PC-3 (cell line): ENCODE measurements at regions not wholly inside any gene's neighbourhood (a gene's known extent, or its start where the extent isn't known, plus 50 kb on each side); places are given as distances from the start of the nearest gene placed in this dataset.

Source experiments
- ATAC-seq: fragments of 200-7000 bp; cut with Tn5 transposase; 2 replicates; pipeline ENCODE4 v1.9.1; 2020; ENCODE audit warnings: mild to moderate bottlenecking, moderate library complexity
- BruUV-seq: library from RNA; stranded (reverse); fragments of 400-500 nt; replicated peaks from 2 replicates; lab custom pipeline; 2021; lab: Mats Ljungman, UMichigan
- CTCF ChIA-PET: fragments of 300-600 bp; sonication (Branson Sonifier 250); formaldehyde crosslinking; loops from one replicate; lab custom pipeline; 2022; ENCODE audit warnings: antibody characterized with exemption; lab: Charles Lee
- POLR2A ChIA-PET: fragments of 300-600 bp; sonication (Branson Sonifier 250); formaldehyde crosslinking; loops from one replicate; lab custom pipeline; 2022; ENCODE audit warnings: antibody characterized with exemption; ENCODE audit not compliant: unreplicated experiment; lab: Charles Lee
- DNase-seq: peaks from one replicate; pipeline ENCODE4 v3.0.0-alpha.2; 2015
- H2AFZ ChIP-seq: fragments of 300-600 bp; sonication (generic); 2 replicates; pipeline ENCODE4 v1.6.0; 2016; ENCODE audit warnings: antibody characterized with exemption, low read length
- H3F3A ChIP-seq: fragments of 300-600 bp; sonication (generic); one replicate; pipeline ENCODE4 v1.6.0; 2017; ENCODE audit warnings: antibody characterized with exemption, low read length, control low read depth, mild to moderate bottlenecking; ENCODE audit not compliant: unreplicated experiment
- H3K27ac ChIP-seq: fragments of 300-600 bp; sonication (generic); 2 replicates; pipeline ENCODE4 v1.5.1; 2016; ENCODE audit warnings: mild to moderate bottlenecking, low read length
- H3K27me3 ChIP-seq: fragments of 300-600 bp; sonication (generic); 2 replicates; pipeline ENCODE4 v1.6.1; 2016; ENCODE audit warnings: low read length, mixed read lengths
- H3K36me3 ChIP-seq: fragments of 300-600 bp; sonication (generic); 2 replicates; pipeline ENCODE4 v1.6.1; 2016; ENCODE audit warnings: low read depth, mixed run types, low read length, mixed read lengths
- H3K4me1 ChIP-seq: fragments of 300-600 bp; sonication (generic); 2 replicates; pipeline ENCODE4 v1.5.1; 2016; ENCODE audit warnings: low read length; ENCODE audit not compliant: insufficient read depth
- H3K4me2 ChIP-seq: fragments of 300-600 bp; sonication (generic); 2 replicates; pipeline ENCODE4 v1.6.0; 2016; ENCODE audit warnings: low read length
- H3K4me3 ChIP-seq: fragments of 300-600 bp; sonication (generic); 2 replicates; pipeline ENCODE4 v1.5.1; 2016; ENCODE audit warnings: mild to moderate bottlenecking, low read length, mixed read lengths
- H3K79me2 ChIP-seq: fragments of 300-600 bp; sonication (generic); 2 replicates; pipeline ENCODE4 v1.6.1; 2017; ENCODE audit warnings: low read length, mixed read lengths
- H3K9ac ChIP-seq: fragments of 300-600 bp; sonication (generic); 2 replicates; pipeline ENCODE4 v1.6.0; 2016; ENCODE audit warnings: mild to moderate bottlenecking, low read length
- H3K9me2 ChIP-seq: fragments of 300-600 bp; sonication (generic); replicated peaks from 2 replicates; pipeline ENCODE4 v1.6.1; 2016; ENCODE audit warnings: mixed run types, low read length, mixed read lengths
- H3K9me3 ChIP-seq: fragments of 300-600 bp; sonication (generic); 2 replicates; pipeline ENCODE4 v1.6.1; 2016; ENCODE audit warnings: low read length, mixed read lengths
- H4K20me1 ChIP-seq: fragments of 300-600 bp; sonication (generic); 2 replicates; pipeline ENCODE4 v1.6.1; 2016; ENCODE audit warnings: low read length, mixed read lengths
- EZH2 ChIP-seq: fragments of 300-600 bp; sonication (generic); IDR thresholded peaks from one replicate; pipeline ENCODE4 v1.6.1; 2017; ENCODE audit warnings: antibody characterized with exemption, mild to moderate bottlenecking, low read length; ENCODE audit not compliant: unreplicated experiment
- EZH2phosphoT487 ChIP-seq: fragments of 300-600 bp; sonication (generic); IDR thresholded peaks from 2 replicates; pipeline ENCODE4 v1.6.1; 2018; ENCODE audit warnings: mild to moderate bottlenecking, antibody characterized with exemption, low read length, borderline replicate concordance
- intact Hi-C: fragments of 100-400 bp; cut with micrococcal nuclease; formaldehyde crosslinking; loops from 2 replicates; pipeline ENCODE4 v1.9.0; 2023
- TF ChIP-seq, protein P1 (sequence below): fragments of 300-600 bp; sonication (generic); conservative IDR thresholded peaks from 2 replicates; pipeline ENCODE4 v1.5.1; 2017; ENCODE audit warnings: antibody characterized with exemption, low read depth, mild to moderate bottlenecking, low read length

DNA sequence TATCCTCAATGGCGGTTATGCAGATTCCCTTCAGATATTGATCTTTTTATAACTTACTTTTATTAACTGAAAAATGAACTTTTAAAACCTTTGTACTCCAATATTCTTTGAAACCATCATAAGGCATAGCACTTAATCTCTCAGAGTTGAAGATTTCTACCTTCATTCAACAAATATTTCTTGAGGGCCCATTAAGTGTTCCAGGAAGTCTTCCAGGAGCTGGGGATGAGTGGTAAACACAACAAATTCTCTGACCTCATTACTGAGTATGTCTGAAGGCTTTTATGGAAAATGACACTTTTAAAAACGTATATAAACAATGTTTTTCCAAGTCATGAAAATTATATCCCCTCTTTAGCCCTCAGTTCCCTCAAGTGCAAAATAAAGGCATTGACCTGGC, 575.3 kb upstream of the IL12A start:
- ATAC-seq (no peak), DNase-seq (no peak)
- Histone ChIP-seq H3K9me3 (no peaks in the 10 kb centered on the region), H3K27me3 (no peaks in the 10 kb centered on the region), H3K36me3 (no peaks in the 10 kb centered on the region), H3F3A (no peaks in the 10 kb centered on the region), H3K27ac (no peak overlapping the region), H3K79me2 (no peaks in the 10 kb centered on the region), H3K9me2 (no peaks in the 10 kb centered on the region), H3K4me1 (no peaks in the 10 kb centered on the region), H3K4me3 (no peak overlapping the region), H4K20me1 (no peaks in the 10 kb centered on the region), H3K9ac (no peak overlapping the region), H2AFZ (no peak overlapping the region), H3K4me2 (no peak overlapping the region)
- POLR2A ChIA-PET: no interaction called here
- TF ChIP-seq, protein P1, sequence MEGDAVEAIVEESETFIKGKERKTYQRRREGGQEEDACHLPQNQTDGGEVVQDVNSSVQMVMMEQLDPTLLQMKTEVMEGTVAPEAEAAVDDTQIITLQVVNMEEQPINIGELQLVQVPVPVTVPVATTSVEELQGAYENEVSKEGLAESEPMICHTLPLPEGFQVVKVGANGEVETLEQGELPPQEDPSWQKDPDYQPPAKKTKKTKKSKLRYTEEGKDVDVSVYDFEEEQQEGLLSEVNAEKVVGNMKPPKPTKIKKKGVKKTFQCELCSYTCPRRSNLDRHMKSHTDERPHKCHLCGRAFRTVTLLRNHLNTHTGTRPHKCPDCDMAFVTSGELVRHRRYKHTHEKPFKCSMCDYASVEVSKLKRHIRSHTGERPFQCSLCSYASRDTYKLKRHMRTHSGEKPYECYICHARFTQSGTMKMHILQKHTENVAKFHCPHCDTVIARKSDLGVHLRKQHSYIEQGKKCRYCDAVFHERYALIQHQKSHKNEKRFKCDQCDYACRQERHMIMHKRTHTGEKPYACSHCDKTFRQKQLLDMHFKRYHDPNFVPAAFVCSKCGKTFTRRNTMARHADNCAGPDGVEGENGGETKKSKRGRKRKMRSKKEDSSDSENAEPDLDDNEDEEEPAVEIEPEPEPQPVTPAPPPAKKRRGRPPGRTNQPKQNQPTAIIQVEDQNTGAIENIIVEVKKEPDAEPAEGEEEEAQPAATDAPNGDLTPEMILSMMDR: no peak
- TF ChIP-seq EZH2 (no peak), EZH2phosphoT487 (no peak)
- intact Hi-C loops: no loop called here
- BruUV-seq: no TSS peak
- CTCF ChIA-PET: no interaction called here

DNA sequence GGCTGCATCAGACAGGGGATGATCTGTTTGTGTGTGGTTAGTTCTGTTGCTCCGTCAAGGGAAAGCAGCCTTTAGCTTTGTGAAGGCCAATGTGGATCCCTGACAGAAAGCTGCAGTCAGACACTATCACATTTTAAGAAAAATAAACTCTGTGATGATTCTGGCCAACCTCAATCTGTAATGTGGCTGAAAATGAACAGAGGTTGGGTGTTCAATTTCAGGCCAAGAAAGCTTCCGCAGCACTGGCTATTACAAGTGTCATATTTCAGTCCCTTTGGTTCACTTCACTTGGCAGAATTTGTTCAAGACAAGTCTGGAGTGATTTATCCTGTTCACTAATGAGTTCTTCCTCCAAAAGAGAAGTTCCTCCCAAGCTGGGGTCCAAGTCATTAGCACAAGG, 571.8 kb upstream of the IL12A start:
- BruUV-seq: no TSS peak
- no peak overlapping the region for H3K4me2 ChIP-seq
- H3K9ac ChIP-seq: no peak overlapping the region
- H4K20me1 ChIP-seq: no peaks in the 10 kb centered on the region
- no peaks in the 10 kb centered on the region for H3F3A ChIP-seq
- no peaks in the 10 kb centered on the region for H3K9me3 ChIP-seq
- DNase-seq: peak; percentile 13
- H3K4me3 ChIP-seq: no peak overlapping the region
- H3K36me3 ChIP-seq: no peaks in the 10 kb centered on the region
- CTCF ChIA-PET: no interaction called here
- H3K9me2 ChIP-seq: no peaks in the 10 kb centered on the region
- no peaks in the 10 kb centered on the region for H3K79me2 ChIP-seq
- H2AFZ ChIP-seq: no peak overlapping the region
- no peaks in the 10 kb centered on the region for H3K27me3 ChIP-seq
- no peak overlapping the region for H3K27ac ChIP-seq
- peaks cover 9% of the 10 kb centered on the region for H3K4me1 ChIP-seq
- intact Hi-C loops: no loop called here
- TF ChIP-seq EZH2 (no peak), EZH2phosphoT487 (no peak)
- TF ChIP-seq, protein P1: no peak
- no peak for ATAC-seq
- POLR2A ChIA-PET: no interaction called here

DNA sequence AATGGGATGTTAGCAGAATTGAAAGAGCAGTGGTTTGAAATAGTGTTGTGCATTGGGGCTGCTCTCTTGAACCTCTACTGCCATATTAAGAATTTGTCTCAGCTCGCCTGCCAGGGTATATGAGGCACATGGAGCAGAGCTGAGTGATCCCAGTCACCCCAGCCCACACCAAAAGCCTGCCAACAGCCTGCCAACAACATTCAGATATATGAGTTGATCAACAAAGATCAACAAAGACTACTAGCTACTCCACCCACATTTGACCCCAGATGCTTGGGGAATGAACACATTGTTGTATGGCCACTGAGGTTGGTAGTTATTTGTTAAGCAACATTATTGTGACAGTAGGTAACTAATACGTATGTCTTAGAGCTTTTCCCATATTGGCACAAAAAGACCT, 570.9 kb upstream of the IL12A start:
- ChIA-PET CTCF (no interaction called here), POLR2A (no interaction called here)
- no peak overlapping the region for H3K27ac ChIP-seq
- ATAC-seq (no peak), DNase-seq (peak; percentile 27)
- no peaks in the 10 kb centered on the region for H3K9me2 ChIP-seq
- no peaks in the 10 kb centered on the region for H3K79me2 ChIP-seq
- 0 out of 2 replicates have a peak, but pooled peaks cover 3% of the 10 kb centered on the region for H3K36me3 ChIP-seq
- H3K4me1 ChIP-seq: peaks cover 9% of the 10 kb centered on the region
- no peak for TF ChIP-seq EZH2phosphoT487
- TF ChIP-seq, protein P1: no peak
- TF ChIP-seq EZH2: no peak
- no TSS peak for BruUV-seq
- no peaks in the 10 kb centered on the region for H4K20me1 ChIP-seq
- intact Hi-C loops: no loop called here
- H2AFZ ChIP-seq: no peak overlapping the region
- H3K9ac ChIP-seq: no peak overlapping the region
- no peaks in the 10 kb centered on the region for H3K9me3 ChIP-seq
- H3F3A ChIP-seq: no peaks in the 10 kb centered on the region
- H3K4me2 ChIP-seq: no peak overlapping the region
- H3K27me3 ChIP-seq: no peaks in the 10 kb centered on the region
- H3K4me3 ChIP-seq: no peak overlapping the region
